HCT116 (cell line): ENCODE measurements at regions not wholly inside any gene's neighbourhood (a gene's known extent, or its start where the extent isn't known, plus 50 kb on each side); places are given as distances from the start of the nearest gene placed in this dataset.
A peak's percentile ranks its signal among the peaks of the same experiment; 100 is the strongest.

Source experiments
- ATAC-seq: fragments of 200-7000 bp; cut with Tn5 transposase; 2 replicates; pipeline ENCODE4 v1.9.1; 2020; ENCODE audit warnings: mild to moderate bottlenecking, moderate library complexity
- BruUV-seq: library from RNA; stranded (reverse); fragments of 400-500 nt; replicated peaks from 2 replicates; lab custom pipeline; 2021; lab: Mats Ljungman, UMichigan
- CTCF ChIA-PET: fragments of 300-600 bp; sonication (Branson Sonifier 250); formaldehyde crosslinking; loops from one replicate; lab custom pipeline; 2021; ENCODE audit warnings: antibody characterized with exemption; lab: Charles Lee
- POLR2A ChIA-PET: fragments of 300-600, 350-600 bp; sonication (Branson Sonifier 250); formaldehyde crosslinking; loops from one replicate; lab custom pipeline; 2021; ENCODE audit warnings: antibody characterized with exemption; lab: Charles Lee
- RAD21 ChIA-PET, 2 experiments: fragments of 300-600 bp; sonication (Branson Sonifier 250); formaldehyde crosslinking; loops; one replicate each; lab custom pipeline; 2023; ENCODE audit warnings: low total read pairs in 2 of 2; ENCODE audit not compliant: uncharacterized antibody in 2 of 2, unreplicated experiment in 2 of 2, low non-redundant PET in 1 of 2; lab: Charles Lee
- DNase-seq: peaks from one replicate; pipeline ENCODE4 v3.0.0-alpha.2; 2010; ENCODE audit warnings: low read depth, low spot score
- H2AFZ ChIP-seq: fragments of 200-600 bp; shearing (Covaris generic), sonication (generic); 2 replicates; pipeline ENCODE4 v1.6.1; 2017; ENCODE audit warnings: low read depth, mixed run types, mixed read lengths, antibody characterized with exemption, low read length; ENCODE audit not compliant: poor library complexity, severe bottlenecking
- H3K27ac ChIP-seq: 2 replicates; pipeline ENCODE4 v1.5.1; 2012; ENCODE audit warnings: low read depth, low read length
- H3K27me3 ChIP-seq: fragments of 200-600 bp; sonication (generic); 2 replicates; pipeline ENCODE4 v1.6.1; 2016; ENCODE audit warnings: mixed run types, low read length, mixed read lengths; ENCODE audit not compliant: insufficient read depth
- H3K36me3 ChIP-seq, 2 experiments: fragments of 200-500 bp in 1 of 2; fragments of 200-600 bp in 1 of 2; sonication (Bioruptor generic) in 1 of 2; sonication (generic) in 1 of 2; 2 replicates each; pipeline versions ENCODE4 v1.5.1 to v1.6.1; 2014 to 2016; ENCODE audit warnings: low read length in 2 of 2, inconsistent platforms in 1 of 2, mixed read lengths in 1 of 2, mixed run types in 1 of 2; ENCODE audit not compliant: insufficient read depth in 2 of 2, control insufficient read depth in 1 of 2
- H3K4me1 ChIP-seq, 2 experiments: fragments of 200-600 bp in 1 of 2; sonication (generic) in 1 of 2; 2 replicates each; pipeline versions ENCODE4 v1.5.1 to v1.6.1; 2012 to 2017; ENCODE audit warnings: low read length in 2 of 2, inconsistent platforms in 1 of 2, mild to moderate bottlenecking in 1 of 2, mixed read lengths in 1 of 2, mixed run types in 1 of 2, moderate library complexity in 1 of 2; ENCODE audit not compliant: insufficient read depth in 2 of 2, control insufficient read depth in 1 of 2
- H3K4me2 ChIP-seq: fragments of 200-600 bp; sonication (generic); 2 replicates; pipeline ENCODE4 v1.6.1; 2017; ENCODE audit warnings: mixed run types, low read length, mixed read lengths
- H3K4me3 ChIP-seq, 2 experiments: fragments of 200-600 bp in 1 of 2; sonication (generic) in 1 of 2; replicated peaks in 1 of 2; 2 replicates each; pipeline ENCODE4 v1.5.1; 2011 to 2016; ENCODE audit warnings: low read length in 2 of 2, control low read depth in 1 of 2, low read depth in 1 of 2, mild to moderate bottlenecking in 1 of 2, mixed read lengths in 1 of 2, mixed run types in 1 of 2
- H3K79me2 ChIP-seq: fragments of 200-600 bp; sonication (generic); 2 replicates; pipeline ENCODE4 v1.6.1; 2017; ENCODE audit warnings: mild to moderate bottlenecking, mixed run types, low read length, moderate library complexity, mixed read lengths; ENCODE audit not compliant: insufficient read depth
- H3K9ac ChIP-seq: fragments of 200-600 bp; sonication (generic); 2 replicates; pipeline ENCODE4 v1.6.1; 2016; ENCODE audit warnings: low read length, mixed read lengths
- H3K9me2 ChIP-seq: fragments of 200-600 bp; sonication (generic), shearing (Covaris generic); 2 replicates; pipeline ENCODE4 v1.6.1; 2017; ENCODE audit warnings: mixed run types, mild to moderate bottlenecking, moderate library complexity; ENCODE audit not compliant: insufficient read depth
- H3K9me3 ChIP-seq, 2 experiments: fragments of 200-500 bp in 1 of 2; fragments of 200-600 bp in 1 of 2; sonication (Bioruptor generic) in 1 of 2; sonication (generic) in 1 of 2; 2 replicates each; pipeline ENCODE4 v1.6.1; 2014 to 2017; ENCODE audit warnings: low read length in 2 of 2, mixed read lengths in 2 of 2, inconsistent platforms in 1 of 2, low read depth in 1 of 2, mild to moderate bottlenecking in 1 of 2, mixed run types in 1 of 2, moderate library complexity in 1 of 2; ENCODE audit not compliant: control insufficient read depth in 1 of 2, insufficient read depth in 1 of 2
- H4K20me1 ChIP-seq: fragments of 200-600 bp; sonication (generic), shearing (Covaris generic); 2 replicates; pipeline ENCODE4 v1.6.1; 2017; ENCODE audit warnings: mixed run types, mild to moderate bottlenecking, moderate library complexity; ENCODE audit not compliant: insufficient read depth
- CBX3 ChIP-seq: IDR thresholded peaks from 2 replicates; pipeline ENCODE4 v1.6.1; 2012; ENCODE audit warnings: low read depth
- CEBPB ChIP-seq: IDR thresholded peaks from 2 replicates; pipeline ENCODE4 v1.6.1; 2012; ENCODE audit warnings: low read depth
- EGR1 ChIP-seq: IDR thresholded peaks from 2 replicates; pipeline ENCODE4 v1.6.1; 2012; ENCODE audit warnings: low read depth
- ELF1 ChIP-seq: IDR thresholded peaks from 2 replicates; pipeline ENCODE4 v1.6.1; 2012; ENCODE audit warnings: low read depth, borderline replicate concordance
- FOSL1 ChIP-seq: IDR thresholded peaks from 2 replicates; pipeline ENCODE4 v1.6.1; 2012; ENCODE audit warnings: low read depth
- JUND ChIP-seq: IDR thresholded peaks from 2 replicates; pipeline ENCODE4 v1.6.1; 2012
- POLR2AphosphoS5 ChIP-seq: IDR thresholded peaks from 2 replicates; pipeline ENCODE4 v1.6.1; 2011; ENCODE audit warnings: mild to moderate bottlenecking, low read depth, low read length, moderate library complexity
- SP1 ChIP-seq: IDR thresholded peaks from 2 replicates; pipeline ENCODE4 v1.6.1; 2012; ENCODE audit warnings: low read depth
- SRF ChIP-seq: IDR thresholded peaks from 2 replicates; pipeline ENCODE4 v1.6.1; 2012; ENCODE audit warnings: low read depth
- TCF7L2 ChIP-seq: IDR thresholded peaks from 2 replicates; pipeline ENCODE4 v1.7.0; 2011; ENCODE audit warnings: borderline replicate concordance, inconsistent platforms; ENCODE audit not compliant: insufficient read depth, insufficient read length; ENCODE audit errors: extremely low read depth
- YY1 ChIP-seq: IDR thresholded peaks from 2 replicates; pipeline ENCODE4 v1.6.1; 2011; ENCODE audit warnings: low read length, low read depth, moderate library complexity, mild to moderate bottlenecking; ENCODE audit not compliant: insufficient replicate concordance; ENCODE audit errors: extremely low read depth
- ZFX ChIP-seq: fragments of 450-650 bp; IDR thresholded peaks from 2 replicates; pipeline ENCODE4 v1.6.1; 2017
- ZNF274 ChIP-seq: fragments of 200-500 bp; sonication (Bioruptor generic); IDR thresholded peaks from 2 replicates; pipeline ENCODE4 v1.6.1; 2014; ENCODE audit warnings: mild to moderate bottlenecking, low read depth, low read length, inconsistent platforms
- intact Hi-C: fragments of 100-400 bp; cut with micrococcal nuclease; formaldehyde crosslinking; loops from 2 replicates; pipeline ENCODE4 v1.10.0; 2022
- TF ChIP-seq, protein P1 (sequence below): IDR thresholded peaks from 2 replicates; pipeline ENCODE4 v1.6.1; 2012
- TF ChIP-seq, protein P2 (sequence below): IDR thresholded peaks from 2 replicates; pipeline ENCODE4 v1.6.1; 2012; ENCODE audit warnings: low read depth
- TF ChIP-seq, protein P3 (sequence below): IDR thresholded peaks from 2 replicates; pipeline ENCODE4 v1.6.1; 2011; ENCODE audit warnings: mild to moderate bottlenecking, low read length, moderate library complexity; ENCODE audit not compliant: insufficient replicate concordance; ENCODE audit errors: extremely low read depth
- TF ChIP-seq, protein P4 (sequence below): IDR thresholded peaks from 2 replicates; pipeline ENCODE4 v1.6.1; 2012
- TF ChIP-seq, protein P5 (sequence below), 3 experiments: fragments of 200-600 bp in 1 of 3; sonication (generic) in 1 of 3; IDR thresholded peaks in 2 of 3; conservative IDR thresholded peaks in 1 of 3; 2 replicates each; pipeline ENCODE4 v1.5.1; 2012 to 2017; ENCODE audit warnings: low read depth in 2 of 3, low read length in 2 of 3, antibody characterized with exemption in 1 of 3, borderline replicate concordance in 1 of 3, control low read depth in 1 of 3, mild to moderate bottlenecking in 1 of 3, mixed read lengths in 1 of 3, mixed run types in 1 of 3, moderate library complexity in 1 of 3; ENCODE audit not compliant: insufficient read depth in 1 of 3

DNA sequence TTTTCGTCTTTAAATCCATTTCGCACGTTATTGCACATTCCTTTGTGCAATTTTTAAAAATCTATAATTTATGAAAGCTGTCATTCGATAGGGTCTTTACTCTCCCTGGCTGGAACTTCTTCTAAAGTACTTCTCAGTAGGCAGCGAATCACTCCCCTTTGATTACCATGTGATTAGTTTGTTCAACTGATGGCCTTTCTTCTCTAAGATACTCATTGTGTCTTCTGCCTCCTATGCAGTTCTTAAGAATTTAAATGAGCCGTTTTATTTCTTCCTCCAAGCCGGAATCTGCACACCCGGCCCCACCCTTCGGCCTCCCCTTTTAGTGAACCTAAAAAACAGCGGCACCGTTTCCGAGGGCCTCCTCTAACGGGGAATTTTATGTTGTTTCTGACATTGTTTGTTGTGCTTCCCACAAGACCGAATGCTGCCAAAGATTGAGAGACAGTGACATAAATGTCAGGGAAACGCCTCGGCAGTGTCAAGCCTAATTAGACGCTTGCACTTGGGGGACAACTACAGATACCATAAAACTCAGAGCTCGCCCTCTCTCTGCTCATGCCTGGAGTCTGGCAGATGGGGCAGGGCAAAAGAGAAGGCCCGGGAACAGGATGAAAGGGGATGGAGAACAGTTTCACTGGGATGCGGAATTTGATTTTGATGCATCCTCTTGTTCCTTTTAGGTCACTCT, 255.3 kb downstream of the BCL11A start:
- H4K20me1 ChIP-seq: no peaks in the 10 kb centered on the region
- H3K27me3 ChIP-seq: peaks cover 5% of the 10 kb centered on the region; the same call in 1 of the 2 replicates
- H3K4me2 ChIP-seq: peak overlapping the region; percentile 35; the same call in 1 of the 2 replicates
- H3K4me3 ChIP-seq: no peak overlapping the region
- DNase-seq: no peak
- no peak overlapping the region for H3K9ac ChIP-seq
- BruUV-seq: no TSS peak
- H3K79me2 ChIP-seq: no peaks in the 10 kb centered on the region
- H2AFZ ChIP-seq: peak overlapping the region; percentile 98
- TF ChIP-seq, protein P1, sequence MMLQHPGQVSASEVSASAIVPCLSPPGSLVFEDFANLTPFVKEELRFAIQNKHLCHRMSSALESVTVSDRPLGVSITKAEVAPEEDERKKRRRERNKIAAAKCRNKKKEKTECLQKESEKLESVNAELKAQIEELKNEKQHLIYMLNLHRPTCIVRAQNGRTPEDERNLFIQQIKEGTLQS: no peak
- TF ChIP-seq, protein P2, sequence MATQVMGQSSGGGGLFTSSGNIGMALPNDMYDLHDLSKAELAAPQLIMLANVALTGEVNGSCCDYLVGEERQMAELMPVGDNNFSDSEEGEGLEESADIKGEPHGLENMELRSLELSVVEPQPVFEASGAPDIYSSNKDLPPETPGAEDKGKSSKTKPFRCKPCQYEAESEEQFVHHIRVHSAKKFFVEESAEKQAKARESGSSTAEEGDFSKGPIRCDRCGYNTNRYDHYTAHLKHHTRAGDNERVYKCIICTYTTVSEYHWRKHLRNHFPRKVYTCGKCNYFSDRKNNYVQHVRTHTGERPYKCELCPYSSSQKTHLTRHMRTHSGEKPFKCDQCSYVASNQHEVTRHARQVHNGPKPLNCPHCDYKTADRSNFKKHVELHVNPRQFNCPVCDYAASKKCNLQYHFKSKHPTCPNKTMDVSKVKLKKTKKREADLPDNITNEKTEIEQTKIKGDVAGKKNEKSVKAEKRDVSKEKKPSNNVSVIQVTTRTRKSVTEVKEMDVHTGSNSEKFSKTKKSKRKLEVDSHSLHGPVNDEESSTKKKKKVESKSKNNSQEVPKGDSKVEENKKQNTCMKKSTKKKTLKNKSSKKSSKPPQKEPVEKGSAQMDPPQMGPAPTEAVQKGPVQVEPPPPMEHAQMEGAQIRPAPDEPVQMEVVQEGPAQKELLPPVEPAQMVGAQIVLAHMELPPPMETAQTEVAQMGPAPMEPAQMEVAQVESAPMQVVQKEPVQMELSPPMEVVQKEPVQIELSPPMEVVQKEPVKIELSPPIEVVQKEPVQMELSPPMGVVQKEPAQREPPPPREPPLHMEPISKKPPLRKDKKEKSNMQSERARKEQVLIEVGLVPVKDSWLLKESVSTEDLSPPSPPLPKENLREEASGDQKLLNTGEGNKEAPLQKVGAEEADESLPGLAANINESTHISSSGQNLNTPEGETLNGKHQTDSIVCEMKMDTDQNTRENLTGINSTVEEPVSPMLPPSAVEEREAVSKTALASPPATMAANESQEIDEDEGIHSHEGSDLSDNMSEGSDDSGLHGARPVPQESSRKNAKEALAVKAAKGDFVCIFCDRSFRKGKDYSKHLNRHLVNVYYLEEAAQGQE: no peak
- TF ChIP-seq TCF7L2 (no peak), EGR1 (no peak), CEBPB (no peak), ZFX (no peak), POLR2AphosphoS5 (no peak), SRF (no peak), ZNF274 (no peak), JUND (no peak), SP1 (no peak), ELF1 (no peak), FOSL1 (no peak), CBX3 (no peak), YY1 (no peak)
- TF ChIP-seq, protein P3, sequence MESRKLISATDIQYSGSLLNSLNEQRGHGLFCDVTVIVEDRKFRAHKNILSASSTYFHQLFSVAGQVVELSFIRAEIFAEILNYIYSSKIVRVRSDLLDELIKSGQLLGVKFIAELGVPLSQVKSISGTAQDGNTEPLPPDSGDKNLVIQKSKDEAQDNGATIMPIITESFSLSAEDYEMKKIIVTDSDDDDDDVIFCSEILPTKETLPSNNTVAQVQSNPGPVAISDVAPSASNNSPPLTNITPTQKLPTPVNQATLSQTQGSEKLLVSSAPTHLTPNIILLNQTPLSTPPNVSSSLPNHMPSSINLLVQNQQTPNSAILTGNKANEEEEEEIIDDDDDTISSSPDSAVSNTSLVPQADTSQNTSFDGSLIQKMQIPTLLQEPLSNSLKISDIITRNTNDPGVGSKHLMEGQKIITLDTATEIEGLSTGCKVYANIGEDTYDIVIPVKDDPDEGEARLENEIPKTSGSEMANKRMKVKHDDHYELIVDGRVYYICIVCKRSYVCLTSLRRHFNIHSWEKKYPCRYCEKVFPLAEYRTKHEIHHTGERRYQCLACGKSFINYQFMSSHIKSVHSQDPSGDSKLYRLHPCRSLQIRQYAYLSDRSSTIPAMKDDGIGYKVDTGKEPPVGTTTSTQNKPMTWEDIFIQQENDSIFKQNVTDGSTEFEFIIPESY: no peak
- TF ChIP-seq, protein P4, sequence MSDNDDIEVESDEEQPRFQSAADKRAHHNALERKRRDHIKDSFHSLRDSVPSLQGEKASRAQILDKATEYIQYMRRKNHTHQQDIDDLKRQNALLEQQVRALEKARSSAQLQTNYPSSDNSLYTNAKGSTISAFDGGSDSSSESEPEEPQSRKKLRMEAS: no peak; the same call in 1 of the 2 replicates
- TF ChIP-seq, protein P5, sequence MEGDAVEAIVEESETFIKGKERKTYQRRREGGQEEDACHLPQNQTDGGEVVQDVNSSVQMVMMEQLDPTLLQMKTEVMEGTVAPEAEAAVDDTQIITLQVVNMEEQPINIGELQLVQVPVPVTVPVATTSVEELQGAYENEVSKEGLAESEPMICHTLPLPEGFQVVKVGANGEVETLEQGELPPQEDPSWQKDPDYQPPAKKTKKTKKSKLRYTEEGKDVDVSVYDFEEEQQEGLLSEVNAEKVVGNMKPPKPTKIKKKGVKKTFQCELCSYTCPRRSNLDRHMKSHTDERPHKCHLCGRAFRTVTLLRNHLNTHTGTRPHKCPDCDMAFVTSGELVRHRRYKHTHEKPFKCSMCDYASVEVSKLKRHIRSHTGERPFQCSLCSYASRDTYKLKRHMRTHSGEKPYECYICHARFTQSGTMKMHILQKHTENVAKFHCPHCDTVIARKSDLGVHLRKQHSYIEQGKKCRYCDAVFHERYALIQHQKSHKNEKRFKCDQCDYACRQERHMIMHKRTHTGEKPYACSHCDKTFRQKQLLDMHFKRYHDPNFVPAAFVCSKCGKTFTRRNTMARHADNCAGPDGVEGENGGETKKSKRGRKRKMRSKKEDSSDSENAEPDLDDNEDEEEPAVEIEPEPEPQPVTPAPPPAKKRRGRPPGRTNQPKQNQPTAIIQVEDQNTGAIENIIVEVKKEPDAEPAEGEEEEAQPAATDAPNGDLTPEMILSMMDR (IDR thresholded peaks at IDR 0.05 in 2 of 3, conservative IDR thresholded peaks at IDR 0.05 in 1 of 3; ENCODE audit: borderline replicate concordance in 1 of 3, insufficient read depth in 1 of 3, low read depth in 2 of 3, low read length in 2 of 3): no peak
- TF ChIP-seq, all 23 proteins: peak for 0
- ChIA-PET POLR2A (no interaction called here), RAD21 (interaction anchor here in 1 of 2 experiments (0.6 kb wide), 1 partner anchor 233 kb away, joined by 3 read pairs; no protein-coding TSS in a partner anchor), CTCF (no interaction called here)
- Histone ChIP-seq H3K27ac (no peak overlapping the region), H3K36me3 (no peaks in the 10 kb centered on the region), H3K9me2 (no peaks in the 10 kb centered on the region), H3K9me3 (no peaks in the 10 kb centered on the region), H3K4me1 (peaks cover 0 to 11% of the 10 kb centered on the region in 2 experiments; a peak in 1 of 4 replicates)
- ATAC-seq: no peak
- intact Hi-C loops: no loop called here
